Psoas muscle (tissue), 7 donors: ENCODE measurements at regions not wholly inside any gene's neighbourhood (a gene's known extent, or its start where the extent isn't known, plus 50 kb on each side); places are given as distances from the start of the nearest gene placed in this dataset.
A peak's percentile ranks its signal among the peaks of the same experiment; 100 is the strongest.
"Not testable (repeated sequence)": the region's sequence is repeated elsewhere in the genome, so short reads cannot be mapped to it uniquely, and the experiment has no call there.

Experiments used
- ATAC-seq, 4 donors: fragments of 200-7000 bp; cut with Tn5 transposase; one replicate each; pipeline ENCODE4 v1.9.1; 2020; ENCODE audit warnings: moderate library complexity in 3 of 4, mild to moderate bottlenecking in 2 of 4
- DNase-seq, 2 donors: peaks; one replicate each; pipeline ENCODE4 v3.0.0-alpha.2; 2020
- H3K27ac ChIP-seq: fragments of 200-600 bp; one replicate; pipeline ENCODE4 v1.8.0; 2022
- H3K27me3 ChIP-seq, 3 donors: fragments of 200-600 bp in 1 of 3; one replicate each; pipeline versions ENCODE4 v1.6.1 to v1.8.0; 2013 to 2022; ENCODE audit warnings: low read length in 2 of 3, mild to moderate bottlenecking in 2 of 3, moderate library complexity in 1 of 3; ENCODE audit not compliant: insufficient read depth in 3 of 3
- H3K36me3 ChIP-seq, 2 donors: fragments of 200-600 bp in 1 of 2; one replicate each; pipeline versions ENCODE4 v1.6.1 to v1.8.0; 2013 to 2022; ENCODE audit warnings: low read depth in 1 of 2, mild to moderate bottlenecking in 1 of 2, moderate library complexity in 1 of 2; ENCODE audit not compliant: insufficient read depth in 1 of 2
- H3K4me1 ChIP-seq: fragments of 200-600 bp; one replicate; pipeline ENCODE4 v1.8.0; 2022
- H3K4me3 ChIP-seq: fragments of 200-600 bp; one replicate; pipeline ENCODE4 v1.8.0; 2022; ENCODE audit warnings: mild to moderate bottlenecking
- H3K9me3 ChIP-seq: fragments of 200-600 bp; one replicate; pipeline ENCODE4 v1.8.0; 2022
- WGBS, 3 donors: extraction: QIAGEN DNeasy Blood & Tissue Kit; methylation state at CpG; one replicate each; pipeline versions ENCODE4 v1.1.6 to v1.1.7; 2013; 5-methylcytosine and 5-hydroxymethylcytosine counted together
- intact Hi-C, 2 donors: fragments of 100-400 bp; cut with DNase I; formaldehyde crosslinking; loops; one replicate each; pipeline versions ENCODE4 v1.11.0 to v1.14.2; 2022
- TF ChIP-seq, protein P1 (sequence below): fragments of 200-600 bp; IDR thresholded peaks from one replicate; pipeline ENCODE4 v1.8.0; 2022; ENCODE audit warnings: antibody characterized with exemption
- donor health status: healthy with polysubstance abuse.
- donor health status: DM: no; HTN: no; CAD: no; lungs with moderate emphysema.
- donor health status: Bipolar disorder and iron deficiency.
- donor health status: healthy.
- donor health status: DM: yes; HTN: yes; CAD: no.
- donor health status: DM: no; HTN: no; CAD: no.
- donor health status: DM: yes; HTN: yes; CAD: no.

DNA sequence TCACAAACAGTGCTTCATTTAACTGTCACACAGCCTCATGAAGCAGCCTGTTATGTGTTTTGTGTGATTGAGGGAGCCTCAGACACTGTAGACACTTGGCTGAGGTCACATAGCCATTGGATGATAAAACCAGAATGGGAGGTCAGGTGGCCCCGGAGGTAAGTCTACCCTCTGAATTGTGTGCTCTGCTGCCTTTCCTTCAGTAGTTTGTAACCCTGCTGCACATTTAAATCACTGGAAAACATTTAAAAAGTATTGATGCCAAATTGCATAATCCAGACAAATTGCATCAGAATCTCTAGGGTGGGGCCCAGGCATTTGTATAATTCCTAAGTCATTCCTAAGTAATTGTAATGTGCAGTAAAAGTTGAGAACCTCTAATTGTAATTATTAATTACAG is 85.2 kb upstream of the ECI2 start:
- no peak for ATAC-seq
- Histone ChIP-seq H3K27ac (no peak overlapping the region), H3K27me3 (no peaks in the 10 kb centered on the region), H3K4me1 (no peaks in the 10 kb centered on the region), H3K9me3 (no peaks in the 10 kb centered on the region), H3K4me3 (no peak overlapping the region), H3K36me3 (no peaks in the 10 kb centered on the region)
- DNase-seq: no peak
- intact Hi-C loops: no loop called here
- WGBS, 3 donors: 73 to 85% (median 82%) methylated on average over 1 of the region's 1 CpG
- TF ChIP-seq, protein P1, sequence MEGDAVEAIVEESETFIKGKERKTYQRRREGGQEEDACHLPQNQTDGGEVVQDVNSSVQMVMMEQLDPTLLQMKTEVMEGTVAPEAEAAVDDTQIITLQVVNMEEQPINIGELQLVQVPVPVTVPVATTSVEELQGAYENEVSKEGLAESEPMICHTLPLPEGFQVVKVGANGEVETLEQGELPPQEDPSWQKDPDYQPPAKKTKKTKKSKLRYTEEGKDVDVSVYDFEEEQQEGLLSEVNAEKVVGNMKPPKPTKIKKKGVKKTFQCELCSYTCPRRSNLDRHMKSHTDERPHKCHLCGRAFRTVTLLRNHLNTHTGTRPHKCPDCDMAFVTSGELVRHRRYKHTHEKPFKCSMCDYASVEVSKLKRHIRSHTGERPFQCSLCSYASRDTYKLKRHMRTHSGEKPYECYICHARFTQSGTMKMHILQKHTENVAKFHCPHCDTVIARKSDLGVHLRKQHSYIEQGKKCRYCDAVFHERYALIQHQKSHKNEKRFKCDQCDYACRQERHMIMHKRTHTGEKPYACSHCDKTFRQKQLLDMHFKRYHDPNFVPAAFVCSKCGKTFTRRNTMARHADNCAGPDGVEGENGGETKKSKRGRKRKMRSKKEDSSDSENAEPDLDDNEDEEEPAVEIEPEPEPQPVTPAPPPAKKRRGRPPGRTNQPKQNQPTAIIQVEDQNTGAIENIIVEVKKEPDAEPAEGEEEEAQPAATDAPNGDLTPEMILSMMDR: no peak

DNA sequence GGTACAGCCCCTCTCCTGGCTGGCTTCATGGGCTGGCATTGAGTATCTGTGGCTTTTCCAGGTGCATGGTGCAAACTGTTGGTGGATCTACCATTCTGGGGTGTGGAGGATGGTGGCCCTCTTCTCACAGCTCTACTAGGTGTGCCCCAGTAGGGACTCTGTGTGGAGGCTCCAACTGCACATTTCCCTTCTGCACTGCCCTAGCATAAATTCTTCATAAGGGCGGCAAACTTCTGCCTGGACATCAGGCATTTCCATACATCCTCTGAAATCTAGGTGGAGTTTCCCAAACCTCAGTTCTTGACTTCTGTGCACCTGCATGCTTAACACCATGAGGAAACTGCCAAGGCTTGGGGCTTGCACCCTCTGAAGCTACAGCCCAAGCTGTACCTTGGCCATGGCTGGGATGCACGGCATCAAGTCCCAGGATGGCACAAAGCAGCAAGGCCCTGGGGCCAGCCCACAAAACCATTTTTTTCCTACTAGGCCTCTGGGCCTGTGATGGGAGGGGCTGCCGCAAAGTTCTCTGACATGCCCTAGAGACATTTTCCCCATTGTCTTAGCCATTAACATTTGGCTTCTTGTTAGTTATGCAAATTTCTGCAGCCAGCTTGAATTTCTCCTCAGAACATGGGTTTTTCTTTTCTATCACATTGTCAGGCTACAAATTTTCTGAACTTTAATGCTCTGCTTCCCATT is 83.4 kb upstream of the ECI2 start:
- H3K27ac ChIP-seq, intact Hi-C loops, H3K9me3 ChIP-seq, H3K4me1 ChIP-seq, H3K4me3 ChIP-seq, ATAC-seq, DNase-seq, H3K27me3 ChIP-seq, H3K36me3 ChIP-seq: not testable (repeated sequence)
- 94 to 99% (median 99%) methylated on average over 3 of the region's 3 CpGs for WGBS, 3 donors

DNA sequence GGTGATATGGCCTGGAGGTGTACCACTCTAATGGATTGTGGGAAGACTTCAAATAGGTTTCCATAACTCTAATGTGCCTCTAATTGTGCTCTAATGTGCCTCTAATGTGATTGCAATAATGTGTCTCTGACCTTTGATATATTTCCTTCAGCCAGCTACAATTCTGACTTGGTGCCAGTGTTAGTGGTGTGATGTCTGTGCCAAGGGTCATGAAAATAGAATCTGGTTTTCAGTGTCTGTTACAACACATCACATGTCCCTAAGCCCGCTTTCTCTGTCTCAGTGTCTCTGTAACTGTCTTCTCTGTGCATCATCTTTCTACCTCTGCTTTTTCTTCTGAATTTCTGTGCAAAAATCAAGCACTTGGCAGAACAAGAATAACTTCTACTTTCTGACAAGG is 77.2 kb upstream of the ECI2 start:
- Histone ChIP-seq H3K27ac (peak overlapping the region; percentile 11), H3K36me3 (no peaks in the 10 kb centered on the region), H3K27me3 (no peaks in the 10 kb centered on the region), H3K4me1 (peaks cover 20% of the 10 kb centered on the region), H3K4me3 (no peak overlapping the region), H3K9me3 (no peaks in the 10 kb centered on the region)
- TF ChIP-seq, protein P1: no peak
- DNase-seq (no peak), ATAC-seq (peak; percentile 82 to 97 (median 96))
- intact Hi-C loops: no loop called here
- WGBS, 3 donors: 18 to 43% (median 41%) methylated on average over 1 of the region's 1 CpG

DNA sequence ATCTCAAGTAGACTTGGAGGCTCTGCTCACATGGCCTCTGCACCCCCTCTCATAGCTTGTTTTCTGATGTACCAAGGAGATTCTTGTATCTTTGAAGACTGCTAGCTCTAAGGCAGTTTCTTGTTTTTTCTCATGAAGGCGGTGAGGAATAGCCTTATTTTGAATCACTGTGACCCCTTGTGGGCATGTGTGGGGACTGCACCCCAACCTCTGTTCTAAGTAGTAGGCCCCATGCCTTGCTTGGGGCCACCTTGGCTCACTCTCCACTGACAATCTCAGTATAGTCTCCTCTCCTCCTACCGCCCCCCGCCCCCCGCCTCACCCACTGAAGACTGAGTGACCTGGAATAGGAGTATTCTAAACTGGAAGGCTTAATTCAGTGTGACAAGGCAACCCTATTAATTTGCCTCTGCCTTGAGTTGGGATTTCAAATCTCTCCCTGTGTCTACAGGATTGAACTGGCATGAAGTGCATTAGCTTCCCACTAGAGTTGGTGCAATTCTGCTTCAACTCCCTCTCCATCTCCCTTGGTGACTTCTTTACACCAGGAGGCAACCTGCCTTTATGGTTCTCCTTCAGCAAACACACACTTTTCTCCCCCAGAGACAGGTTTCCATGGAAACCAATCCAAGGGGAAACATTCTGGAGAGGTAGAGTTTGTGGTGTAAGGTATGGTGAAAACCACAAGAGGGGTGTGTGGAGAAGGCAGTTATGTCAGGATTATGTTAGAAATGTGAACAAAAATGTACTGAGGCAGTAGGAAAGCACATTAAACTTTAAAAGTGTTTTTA is 75.4 kb upstream of the ECI2 start:
- H3K27ac ChIP-seq: no peak overlapping the region
- TF ChIP-seq, protein P1: peak; percentile 60
- ATAC-seq (peak; percentile 53 to 73 (median 66)), DNase-seq (peak; percentile 49 to 66)
- no peaks in the 10 kb centered on the region for H3K27me3 ChIP-seq
- H3K9me3 ChIP-seq: no peaks in the 10 kb centered on the region
- H3K4me1 ChIP-seq: peaks cover 20% of the 10 kb centered on the region
- 82 to 88% (median 84%) methylated on average over 4 of the region's 4 CpGs for WGBS, 3 donors
- intact Hi-C loops: no loop called here
- no peaks in the 10 kb centered on the region for H3K36me3 ChIP-seq
- H3K4me3 ChIP-seq: no peak overlapping the region

DNA sequence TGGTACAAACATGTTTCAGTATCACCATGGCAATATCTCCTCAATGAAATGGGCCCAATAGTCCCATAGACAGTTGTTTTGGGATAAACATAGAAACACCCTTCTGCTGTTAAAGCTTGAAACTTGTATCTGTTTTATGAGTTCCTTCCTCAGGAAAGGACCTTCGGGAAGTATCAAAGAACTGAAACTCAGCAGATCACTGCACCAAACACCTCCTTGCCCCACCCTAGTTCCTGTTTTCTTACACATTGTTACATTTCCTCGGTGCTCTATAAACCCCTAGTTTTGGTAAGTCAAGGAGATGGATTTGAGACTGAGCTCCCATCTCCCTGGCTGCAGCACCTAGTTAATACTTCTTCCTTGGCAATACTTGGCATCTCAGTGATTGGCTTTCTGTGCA is 73.8 kb upstream of the ECI2 start:
- Histone ChIP-seq H3K4me1 (peaks cover 20% of the 10 kb centered on the region), H3K27me3 (no peaks in the 10 kb centered on the region), H3K27ac (no peak overlapping the region), H3K9me3 (no peaks in the 10 kb centered on the region), H3K36me3 (no peaks in the 10 kb centered on the region), H3K4me3 (no peak overlapping the region)
- WGBS, 3 donors: 71 to 79% (median 77%) methylated on average over 2 of the region's 2 CpGs
- intact Hi-C loops: no loop called here
- no peak for ATAC-seq
- DNase-seq: no peak
- TF ChIP-seq, protein P1: no peak
